ENCODE measurements at regions not wholly inside any gene's neighbourhood (a gene's known extent, or its start where the extent isn't known, plus 50 kb on each side); places are given as distances from the start of the nearest gene placed in this dataset.

- no peak for DNase-seq (ENCODE audit: low spot score)
Observed at GRCh38 chr9:81480828-81481604, 208.3 kb downstream of the TLE1 start.

DNA sequence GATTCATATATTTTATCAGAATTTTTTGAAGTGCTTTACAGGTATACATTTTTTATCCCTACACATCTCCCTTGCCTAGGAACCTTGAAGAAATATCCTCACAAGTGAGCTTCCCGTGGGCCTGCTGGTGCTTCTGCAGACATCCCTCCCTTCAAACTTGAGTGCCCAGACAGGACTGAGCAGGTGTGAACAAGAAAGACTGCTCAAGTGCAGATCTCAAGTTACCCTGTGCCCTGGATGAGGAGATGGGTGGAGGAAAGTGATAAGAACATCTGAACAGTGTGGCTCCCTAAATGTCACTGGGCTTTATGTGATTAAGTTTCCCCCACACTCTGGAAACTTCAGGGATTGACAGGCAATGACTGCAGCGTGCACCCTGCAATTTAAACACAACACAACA, 209.8 kb downstream of the TLE1 start:
- no peak for DNase-seq (ENCODE audit: low spot score)

GRCh38 chr9:81477669-81478068, 211.7 kb downstream of the TLE1 start:
- no peak for DNase-seq (ENCODE audit: low spot score)

DNA sequence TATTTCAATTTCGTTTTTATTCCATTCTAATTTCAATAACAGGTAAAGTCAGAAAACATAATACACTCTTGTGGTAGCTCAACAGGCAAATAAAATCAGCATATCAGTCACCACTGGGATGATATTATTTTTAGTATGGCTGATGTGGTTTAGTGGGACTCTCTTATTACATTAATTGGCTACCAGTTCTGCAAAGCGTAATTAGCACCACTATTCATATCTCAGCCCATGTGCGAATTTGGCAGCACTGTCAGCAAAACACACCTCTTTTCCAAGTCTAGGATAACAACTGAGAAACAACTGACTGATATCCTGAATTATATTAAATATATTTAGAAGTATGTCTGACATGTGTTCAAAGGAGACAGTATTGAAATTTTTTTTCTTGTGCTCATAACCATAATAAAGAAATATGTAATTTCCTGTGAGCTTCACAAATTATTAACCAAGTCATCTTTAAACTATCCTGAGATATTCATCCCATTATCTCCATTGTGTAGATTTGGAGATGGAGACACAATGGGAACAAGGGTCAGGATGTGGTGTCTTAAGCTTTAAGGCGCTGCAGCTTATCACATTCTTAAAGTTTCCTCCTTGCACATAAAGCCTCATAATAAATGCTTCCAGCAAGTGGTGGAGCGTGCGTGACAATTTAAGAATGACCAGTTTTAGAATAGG, 212.4 kb downstream of the TLE1 start:
- DNase-seq (ENCODE audit: low spot score) = no peak

- no peak for DNase-seq (ENCODE audit: low spot score)
Observed at GRCh38 chr9:81474792-81475191, 214.6 kb downstream of the TLE1 start.

GRCh38 chr9:81474125-81474524, 215.2 kb downstream of the TLE1 start:
- no peak for DNase-seq (ENCODE audit: low spot score)

GRCh38 chr9:81473708-81474107, 215.6 kb downstream of the TLE1 start:
- DNase-seq (ENCODE audit: low spot score) = no peak

DNA sequence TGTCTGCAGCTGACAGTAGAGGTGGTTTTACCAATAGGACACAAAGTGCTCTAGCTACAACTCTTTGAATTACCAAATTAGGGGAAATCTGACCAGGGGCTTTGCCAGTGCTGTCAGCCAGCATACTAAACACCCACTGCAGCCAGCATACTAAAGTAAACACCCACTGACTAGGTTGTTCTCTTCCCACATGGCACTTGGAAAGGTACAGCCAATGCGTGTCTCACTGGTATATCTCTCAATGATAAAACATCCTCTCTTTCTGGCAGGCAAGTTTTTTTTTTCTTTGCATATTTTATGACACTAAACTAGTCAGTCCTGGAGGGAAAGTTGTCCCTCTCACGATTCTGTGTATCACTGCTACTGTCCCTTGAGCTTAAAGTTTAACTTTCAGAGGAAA, 216.1 kb downstream of the TLE1 start:
- no peak for DNase-seq (ENCODE audit: low spot score)

DNA sequence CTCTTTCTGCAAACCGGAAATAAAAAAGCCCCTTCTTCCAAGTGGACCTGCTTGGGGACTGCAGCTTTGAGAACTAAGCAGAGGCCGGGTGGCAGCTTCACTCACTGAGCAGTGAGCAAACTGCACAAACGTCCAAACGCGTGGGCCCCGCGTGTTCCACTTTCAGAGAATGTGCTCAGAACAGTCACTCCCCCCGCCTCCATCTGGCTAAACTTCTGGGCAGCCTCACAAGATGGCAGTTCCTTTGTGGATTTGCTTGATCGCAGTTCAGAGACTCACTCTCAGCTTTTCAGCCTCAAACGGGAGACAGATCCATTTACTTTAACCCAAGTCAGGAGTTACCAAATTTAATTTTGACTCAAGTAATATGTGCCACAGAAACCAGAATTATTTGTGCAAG, 216.6 kb downstream of the TLE1 start:
- DNase-seq (ENCODE audit: low spot score) = no peak

- DNase-seq (ENCODE audit: low spot score) = no peak
Observed at GRCh38 chr9:81470864-81471263, 218.5 kb downstream of the TLE1 start.

DNA sequence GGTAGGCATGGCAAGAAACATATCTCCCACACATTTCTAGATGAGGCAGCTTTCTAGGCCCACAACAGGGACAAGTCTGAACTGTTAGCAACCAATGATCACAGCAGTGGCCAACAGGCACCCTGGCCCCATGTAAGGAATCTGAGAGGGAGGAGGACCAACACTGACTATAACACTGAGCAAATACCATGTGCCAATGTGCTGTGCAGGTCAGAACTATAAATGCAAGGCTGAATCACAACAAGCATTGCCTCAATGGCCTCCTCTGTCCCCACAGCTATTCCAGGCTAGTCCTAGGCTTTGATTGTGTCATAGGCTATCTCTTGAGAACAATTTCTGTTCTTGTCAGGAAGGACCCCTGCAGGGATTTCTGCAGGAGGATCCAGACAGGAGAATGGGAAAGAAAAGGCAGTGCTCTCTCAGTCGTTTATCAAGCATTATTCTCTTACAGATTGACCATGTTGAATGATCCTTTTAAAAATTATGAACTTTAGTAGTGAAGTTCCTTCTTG, 221.2 kb downstream of the TLE1 start:
- DNase-seq (ENCODE audit: low spot score) = no peak

DNA sequence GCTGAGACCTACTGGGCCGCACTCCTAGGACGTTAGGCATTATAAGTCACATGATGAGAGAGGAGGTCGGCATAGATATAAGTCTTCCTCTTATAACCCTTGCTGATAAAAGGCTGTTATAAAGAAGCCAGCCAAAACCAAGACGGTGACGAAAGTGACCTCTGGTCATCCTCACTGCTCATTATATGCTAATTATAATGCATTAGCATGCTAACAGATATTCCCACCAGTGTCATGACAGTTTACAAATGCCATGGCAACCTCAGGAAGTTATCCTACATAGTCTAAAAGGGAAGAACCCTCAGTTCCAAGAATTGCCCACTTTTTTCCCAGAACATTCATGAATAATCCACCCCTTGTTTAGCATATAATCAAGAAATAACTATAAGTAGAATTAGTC, 222.4 kb downstream of the TLE1 start:
- no peak for DNase-seq (ENCODE audit: low spot score)

GRCh38 chr9:81465468-81466011, 223.8 kb downstream of the TLE1 start:
- DNase-seq (ENCODE audit: low spot score) = no peak

DNA sequence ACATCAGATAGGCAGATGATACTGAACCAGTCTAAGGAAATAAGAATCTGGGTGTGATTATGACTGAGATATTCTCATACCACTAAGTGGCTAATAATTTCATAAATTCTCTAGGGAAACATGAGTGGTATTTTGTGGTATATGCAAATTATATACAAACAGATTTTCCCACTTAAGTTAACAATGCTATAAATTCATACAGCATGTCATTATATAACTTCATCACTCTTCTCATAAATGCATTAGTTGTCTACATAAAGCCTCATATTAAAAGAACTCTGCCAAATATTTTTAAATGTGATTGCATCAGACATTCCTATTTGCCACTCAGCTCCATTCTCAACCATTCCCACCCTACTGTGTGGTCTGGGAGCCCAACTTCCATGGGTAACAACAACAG, 226.5 kb downstream of the TLE1 start:
- no peak for DNase-seq (ENCODE audit: low spot score)

GRCh38 chr9:81461196-81461595, 228.2 kb downstream of the TLE1 start:
- no peak for DNase-seq (ENCODE audit: low spot score)

DNA sequence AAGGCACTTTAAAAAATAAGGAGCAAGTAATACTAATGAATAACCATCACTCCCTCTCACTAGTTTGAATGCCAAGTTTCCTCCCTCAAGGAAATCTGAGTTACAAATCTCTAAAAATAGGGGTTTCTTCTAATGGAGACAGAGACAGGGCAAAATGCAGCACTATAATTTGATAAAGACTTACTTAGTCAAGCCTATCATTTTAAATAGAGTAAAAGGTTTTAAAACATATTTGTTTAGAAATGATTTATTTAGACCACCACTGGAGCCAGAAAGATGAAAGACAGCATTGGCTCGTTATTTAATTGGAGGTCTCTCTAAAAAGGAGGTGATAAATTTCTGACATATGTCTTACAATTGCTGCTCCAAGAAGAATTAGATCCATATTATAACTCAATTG, 228.7 kb downstream of the TLE1 start:
- no peak for DNase-seq (ENCODE audit: low spot score)

DNA sequence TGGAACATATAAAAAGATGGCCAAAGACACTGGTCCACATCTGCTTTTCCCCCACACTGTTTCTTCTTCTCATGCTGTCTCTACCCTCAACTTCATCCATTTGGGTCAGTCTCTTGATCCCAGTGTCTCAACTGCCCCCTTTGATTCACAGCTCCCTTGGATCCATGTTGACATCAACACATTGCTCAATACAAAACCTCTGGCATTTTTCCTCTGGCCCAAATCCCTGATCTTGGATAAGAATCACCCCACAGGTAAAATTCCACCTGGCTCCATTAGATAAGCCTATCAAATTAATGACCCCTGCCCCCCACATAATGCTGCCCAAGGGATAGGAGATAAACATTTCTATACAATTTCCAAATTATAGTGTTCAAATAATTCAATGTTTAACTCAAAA, 229.8 kb downstream of the TLE1 start:
- no peak for DNase-seq (ENCODE audit: low spot score)

GRCh38 chr9:81456431-81457006, 232.8 kb downstream of the TLE1 start:
- DNase-seq (ENCODE audit: low spot score) = no peak

DNA sequence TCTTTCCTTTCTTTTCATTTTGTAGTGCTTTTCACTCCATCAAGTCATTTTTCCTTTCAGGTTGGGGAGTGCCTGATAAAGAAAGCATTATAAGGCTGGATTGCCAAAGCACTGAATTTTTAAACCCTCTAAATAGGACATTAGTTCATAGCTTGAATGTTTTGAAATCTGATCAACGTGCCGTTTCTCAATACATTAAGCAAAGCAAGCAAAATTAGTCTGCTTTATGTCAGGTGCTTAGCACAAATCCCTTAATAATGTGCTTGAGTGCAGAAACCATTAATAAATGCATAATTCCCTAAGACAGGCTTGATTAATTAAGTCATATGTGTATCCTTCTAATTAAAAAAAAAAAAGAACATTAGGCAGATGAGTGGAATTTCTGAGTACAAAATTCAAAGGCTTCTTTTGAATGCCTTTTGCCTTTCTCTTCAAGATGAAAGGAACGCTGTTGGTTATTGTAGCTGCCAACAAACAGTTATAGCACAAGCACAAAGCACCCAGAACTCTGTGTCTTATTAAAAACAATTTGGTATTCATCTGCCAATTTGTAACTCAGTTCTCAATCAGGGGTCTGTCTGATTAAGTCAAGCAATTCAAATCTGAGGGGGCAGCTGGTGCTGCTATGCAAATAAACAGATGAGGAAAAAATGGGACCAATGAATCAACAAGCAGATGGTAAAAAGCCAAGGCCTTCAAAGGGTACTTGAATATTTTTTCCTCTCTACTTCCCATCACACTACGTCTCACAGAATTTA, 233.7 kb downstream of the TLE1 start:
- no peak for DNase-seq (ENCODE audit: low spot score)

GRCh38 chr9:81445331-81445921, 243.9 kb downstream of the TLE1 start:
- no peak for DNase-seq (ENCODE audit: low spot score)

DNA sequence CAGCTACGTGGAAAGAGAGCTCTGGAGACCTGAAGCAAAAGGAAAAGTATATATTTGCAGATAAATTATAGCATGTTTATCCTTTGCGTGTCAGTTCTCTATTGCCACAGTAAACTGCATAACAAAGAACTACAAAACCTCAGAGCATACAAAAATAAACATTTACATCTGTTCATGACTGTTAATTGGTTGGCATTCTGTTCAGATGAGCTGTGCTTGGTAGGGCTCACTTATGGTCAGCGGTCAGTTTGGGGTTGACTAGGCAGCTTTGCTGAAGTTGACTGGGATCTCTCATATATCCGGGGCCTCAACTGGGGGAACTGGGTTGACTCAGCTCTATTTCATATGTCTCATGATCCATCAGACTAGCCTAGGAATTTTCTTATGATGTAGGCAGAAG, 257.7 kb downstream of the TLE1 start:
- no peak for DNase-seq (ENCODE audit: low spot score)

DNA sequence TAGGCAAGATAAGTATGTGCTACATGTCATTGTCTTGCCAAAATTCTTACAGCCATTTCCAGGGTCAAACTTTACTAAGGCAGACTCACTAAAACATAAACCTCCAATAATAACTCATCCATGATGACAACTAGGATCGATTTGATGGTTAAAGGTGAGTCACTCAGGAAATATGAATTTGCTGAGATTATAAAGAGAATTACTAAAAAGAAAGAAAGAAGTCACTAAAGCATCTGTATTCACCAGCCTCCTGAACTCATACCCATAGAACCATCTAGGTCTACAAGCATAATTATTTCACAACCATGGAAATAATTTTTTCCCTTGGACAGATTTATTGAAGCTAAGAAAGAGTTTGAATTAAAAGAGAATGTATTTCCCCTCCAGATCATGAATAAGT, 258.6 kb downstream of the TLE1 start:
- no peak for DNase-seq (ENCODE audit: low spot score)
